HFFc6 (cell line): ENCODE measurements at regions not wholly inside any gene's neighbourhood (a gene's known extent, or its start where the extent isn't known, plus 50 kb on each side); places are given as distances from the start of the nearest gene placed in this dataset.

Source experiments
- DNase-seq: peaks from one replicate; pipeline ENCODE4 v3.0.0-alpha.2; 2018
- H3K27ac Mint-ChIP-seq: 2 replicates; pipeline ENCODE4 v1.8.0; 2020; ENCODE audit warnings: mild to moderate bottlenecking, mixed read lengths
- H3K27me3 Mint-ChIP-seq: 2 replicates; pipeline ENCODE4 v1.8.0; 2021; ENCODE audit warnings: mild to moderate bottlenecking, moderate library complexity, mixed read lengths; ENCODE audit not compliant: insufficient read depth
- H3K36me3 Mint-ChIP-seq: 2 replicates; pipeline ENCODE4 v1.8.0; 2021; ENCODE audit warnings: low read depth, mixed read lengths
- H3K4me1 Mint-ChIP-seq: 2 replicates; pipeline ENCODE4 v1.8.0; 2020; ENCODE audit warnings: low read depth, mixed read lengths
- H3K4me3 Mint-ChIP-seq: 2 replicates; pipeline ENCODE4 v1.8.0; 2020; ENCODE audit warnings: mild to moderate bottlenecking, moderate library complexity, mixed read lengths
- H3K9me3 Mint-ChIP-seq: 2 replicates; pipeline ENCODE4 v1.8.0; 2020; ENCODE audit warnings: mild to moderate bottlenecking, mixed read lengths
- TF ChIP-seq, protein P1 (sequence below): fragments of 200-600 bp; sonication (generic); IDR thresholded peaks from 2 replicates; pipeline ENCODE4 v1.5.0; 2021; ENCODE audit warnings: antibody characterized with exemption, mild to moderate bottlenecking

DNA sequence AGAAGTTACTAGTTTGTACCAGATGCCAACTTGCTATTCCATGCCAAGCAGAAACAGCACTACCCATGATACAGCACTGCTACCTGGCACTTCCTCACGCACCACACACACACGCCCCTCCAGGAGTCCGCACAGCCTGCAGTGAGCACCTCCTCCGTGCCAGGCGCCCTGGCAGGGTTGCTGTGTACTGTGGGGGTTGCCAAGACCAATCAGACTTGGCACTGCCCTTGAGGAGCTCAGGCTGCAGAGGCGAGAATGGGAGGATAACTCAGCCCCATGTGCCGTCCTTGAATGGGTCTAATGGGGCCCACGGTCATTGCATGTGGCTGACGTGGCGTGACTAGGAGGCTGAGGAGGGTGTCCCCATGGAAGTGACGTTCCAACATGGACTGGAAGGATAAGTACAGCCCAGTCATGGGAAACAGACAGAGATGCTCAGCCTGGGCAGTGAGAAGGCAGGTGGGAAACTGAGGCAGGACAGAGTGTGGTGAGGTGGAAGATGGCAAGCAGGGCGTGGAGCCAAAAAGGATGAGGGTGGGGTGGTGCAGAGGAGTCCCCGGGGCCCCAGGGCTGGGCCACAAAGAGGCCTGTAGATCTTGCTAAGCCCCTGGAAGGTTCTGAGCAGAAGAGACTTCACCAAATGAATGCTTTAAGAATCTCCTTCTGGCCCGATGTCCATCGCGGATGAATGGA, 65.3 kb upstream of the C14orf180 start:
- Mint-ChIP-seq H3K4me3 (no peak overlapping the region), H3K36me3 (peaks cover 4% of the 10 kb centered on the region), H3K9me3 (peaks cover 53% of the 10 kb centered on the region), H3K27ac (no peak overlapping the region), H3K27me3 (peaks cover 5% of the 10 kb centered on the region; the same call in 1 of the 2 replicates), H3K4me1 (no peaks in the 10 kb centered on the region)
- TF ChIP-seq, protein P1, sequence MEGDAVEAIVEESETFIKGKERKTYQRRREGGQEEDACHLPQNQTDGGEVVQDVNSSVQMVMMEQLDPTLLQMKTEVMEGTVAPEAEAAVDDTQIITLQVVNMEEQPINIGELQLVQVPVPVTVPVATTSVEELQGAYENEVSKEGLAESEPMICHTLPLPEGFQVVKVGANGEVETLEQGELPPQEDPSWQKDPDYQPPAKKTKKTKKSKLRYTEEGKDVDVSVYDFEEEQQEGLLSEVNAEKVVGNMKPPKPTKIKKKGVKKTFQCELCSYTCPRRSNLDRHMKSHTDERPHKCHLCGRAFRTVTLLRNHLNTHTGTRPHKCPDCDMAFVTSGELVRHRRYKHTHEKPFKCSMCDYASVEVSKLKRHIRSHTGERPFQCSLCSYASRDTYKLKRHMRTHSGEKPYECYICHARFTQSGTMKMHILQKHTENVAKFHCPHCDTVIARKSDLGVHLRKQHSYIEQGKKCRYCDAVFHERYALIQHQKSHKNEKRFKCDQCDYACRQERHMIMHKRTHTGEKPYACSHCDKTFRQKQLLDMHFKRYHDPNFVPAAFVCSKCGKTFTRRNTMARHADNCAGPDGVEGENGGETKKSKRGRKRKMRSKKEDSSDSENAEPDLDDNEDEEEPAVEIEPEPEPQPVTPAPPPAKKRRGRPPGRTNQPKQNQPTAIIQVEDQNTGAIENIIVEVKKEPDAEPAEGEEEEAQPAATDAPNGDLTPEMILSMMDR = no peak
- no peak for DNase-seq

DNA sequence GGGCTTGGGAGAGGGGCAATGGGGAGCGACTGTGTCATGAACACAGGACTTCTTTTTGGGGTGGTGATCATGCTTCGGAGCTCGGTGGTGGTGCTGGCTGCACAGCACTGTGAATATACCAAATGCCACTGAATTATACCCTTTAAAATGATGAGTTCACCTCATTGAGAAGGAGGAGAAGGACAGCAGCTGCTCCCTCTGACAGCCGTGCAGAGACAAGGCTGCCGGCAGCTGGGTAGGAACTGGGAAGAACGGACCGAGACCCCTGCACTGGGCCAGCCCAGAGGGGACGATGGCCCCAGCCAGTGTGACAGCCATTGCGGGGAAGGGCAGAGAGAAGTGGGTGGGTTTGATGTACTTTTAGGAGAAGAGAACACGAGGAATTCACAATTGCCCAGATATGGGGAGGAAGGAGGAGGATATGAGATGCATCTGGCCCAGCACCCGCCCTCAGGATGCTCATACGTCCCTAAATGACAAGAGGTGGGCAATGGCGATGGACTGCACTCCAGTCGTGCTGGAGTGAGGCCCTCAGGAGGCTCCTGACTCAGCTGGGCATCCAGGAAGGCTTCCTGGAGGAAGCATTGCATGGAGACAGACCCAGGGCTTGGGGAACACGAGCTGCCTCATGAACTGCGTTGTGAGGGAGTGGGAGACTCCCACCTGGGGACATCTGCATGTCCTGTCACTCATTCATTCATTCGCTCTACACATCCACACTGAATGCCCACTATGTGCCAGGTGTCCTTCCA, 64.3 kb upstream of the C14orf180 start:
- H3K9me3 Mint-ChIP-seq = peaks cover 60% of the 10 kb centered on the region
- H3K4me3 Mint-ChIP-seq = no peak overlapping the region

DNA sequence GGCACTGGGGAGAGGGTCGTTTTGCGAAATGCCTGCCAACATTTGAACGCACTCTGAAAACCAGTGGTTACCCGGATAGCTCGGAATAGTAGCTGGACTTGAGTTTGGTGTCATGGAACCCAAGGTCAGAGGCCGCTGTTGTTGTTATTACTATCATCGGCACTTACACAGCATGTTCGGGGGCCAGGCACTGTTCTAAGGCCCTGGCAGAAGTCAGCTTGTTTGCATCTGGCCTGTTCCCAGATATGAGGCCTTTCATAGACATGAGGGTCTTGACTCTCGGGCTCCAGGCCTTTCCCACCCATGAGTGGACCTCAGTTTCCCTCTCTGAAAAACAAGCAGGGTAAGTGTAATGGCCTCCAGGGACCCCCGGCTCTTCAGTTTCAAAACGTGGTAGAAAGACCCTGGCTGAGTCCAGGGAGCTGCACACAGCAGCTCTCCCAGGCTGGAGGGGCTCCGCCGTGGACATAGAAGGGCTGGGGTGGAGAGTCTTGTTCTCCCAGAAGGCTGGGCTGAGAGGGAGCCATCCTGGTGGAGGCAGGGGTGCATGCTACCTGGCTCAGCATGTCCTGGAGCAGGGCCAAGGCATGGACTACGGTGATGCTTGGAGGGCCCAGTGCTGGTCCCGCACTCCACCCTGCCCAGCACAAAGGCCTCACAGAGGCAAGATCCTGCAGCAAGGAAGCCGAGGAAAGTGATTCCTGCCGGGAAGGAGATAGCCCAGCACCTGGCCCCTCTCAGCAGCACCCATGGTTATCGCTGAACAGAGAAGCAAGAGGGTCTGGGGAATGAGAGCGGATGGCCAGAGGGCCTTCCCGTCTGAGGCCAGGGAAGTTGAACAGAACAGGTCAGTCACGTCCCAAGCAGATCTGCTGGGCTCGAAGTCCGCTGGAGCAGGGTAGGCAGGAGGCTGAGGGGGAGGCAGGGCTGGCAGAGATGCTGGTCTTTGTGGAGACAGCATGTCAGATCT, 63.5 kb upstream of the C14orf180 start:
- no peak for DNase-seq
- Mint-ChIP-seq H3K4me3 (no peak overlapping the region), H3K4me1 (no peaks in the 10 kb centered on the region), H3K36me3 (peaks cover 4% of the 10 kb centered on the region), H3K9me3 (peaks cover 68% of the 10 kb centered on the region), H3K27ac (no peak overlapping the region), H3K27me3 (peaks cover 6% of the 10 kb centered on the region; the same call in 1 of the 2 replicates)
- TF ChIP-seq, protein P1 = no peak

More for the DNA sequence above, 64.3 kb upstream of the C14orf180 start:
- Mint-ChIP-seq H3K36me3 (peaks cover 4% of the 10 kb centered on the region), H3K27ac (no peak overlapping the region), H3K4me1 (no peaks in the 10 kb centered on the region), H3K27me3 (peaks cover 5% of the 10 kb centered on the region; the same call in 1 of the 2 replicates)
- TF ChIP-seq, protein P1 = no peak
- DNase-seq = no peak

DNA sequence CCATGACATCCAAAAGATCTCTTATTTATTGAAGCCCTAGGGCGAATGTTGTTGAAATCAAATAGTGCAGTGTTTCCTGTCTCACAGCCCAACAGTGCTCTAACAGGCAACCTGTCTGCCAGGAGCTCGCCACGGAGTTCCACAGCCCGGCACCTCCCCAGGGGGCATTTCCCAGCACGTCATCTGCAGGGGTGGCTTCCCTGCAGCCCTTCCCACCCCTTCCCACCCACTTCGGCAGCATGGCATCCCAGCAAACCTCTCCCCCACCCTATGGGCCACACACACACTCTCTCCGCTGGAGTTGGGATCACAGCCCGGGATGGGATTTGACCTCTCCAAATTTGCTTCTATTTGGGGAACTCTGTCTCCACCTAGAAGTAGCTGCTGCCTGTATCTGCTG, 62.7 kb upstream of the C14orf180 start:
- H3K27ac Mint-ChIP-seq = no peak overlapping the region
- DNase-seq = no peak
- H3K4me1 Mint-ChIP-seq = no peaks in the 10 kb centered on the region
- TF ChIP-seq, protein P1 = no peak
- H3K4me3 Mint-ChIP-seq = no peak overlapping the region
- peaks cover 74% of the 10 kb centered on the region for H3K9me3 Mint-ChIP-seq
- peaks cover 6% of the 10 kb centered on the region; the same call in 1 of the 2 replicates for H3K27me3 Mint-ChIP-seq
- peaks cover 4% of the 10 kb centered on the region for H3K36me3 Mint-ChIP-seq

DNA sequence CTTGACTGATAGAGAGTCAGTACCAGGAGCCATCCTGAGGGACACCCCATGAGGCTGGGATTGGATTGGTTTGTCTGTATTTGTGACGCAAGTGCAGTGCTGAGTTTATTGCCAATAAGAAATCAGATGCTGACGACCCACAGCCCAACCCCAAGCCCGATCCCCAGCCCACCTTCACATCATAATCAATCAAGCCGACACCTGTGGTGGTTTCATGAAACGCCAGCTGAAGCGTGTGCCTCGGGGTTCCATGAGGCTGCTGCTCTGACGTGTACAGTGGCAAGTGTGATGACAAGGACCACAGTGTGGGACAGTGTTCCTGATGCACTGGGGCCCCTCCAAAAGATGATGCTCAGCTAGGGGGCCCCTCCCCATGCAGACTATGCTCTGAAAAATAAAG, 62.1 kb upstream of the C14orf180 start:
- DNase-seq = no peak
- TF ChIP-seq, protein P1 = no peak
- Mint-ChIP-seq H3K4me1 (no peaks in the 10 kb centered on the region), H3K4me3 (no peak overlapping the region), H3K9me3 (peaks cover 68% of the 10 kb centered on the region), H3K27ac (no peak overlapping the region), H3K27me3 (peaks cover 6% of the 10 kb centered on the region; the same call in 1 of the 2 replicates), H3K36me3 (peaks cover 4% of the 10 kb centered on the region)
